Head of caudate nucleus (tissue), 42 donors: ENCODE measurements at regions not wholly inside any gene's neighbourhood (a gene's known extent, or its start where the extent isn't known, plus 50 kb on each side); places are given as distances from the start of the nearest gene placed in this dataset.
A peak's percentile ranks its signal among the peaks of the same experiment; 100 is the strongest.

Experiments used
- DNase-seq, 42 donors: peaks; one replicate each; pipeline versions ENCODE4 v3.0.0 to v3.0.0-alpha.2; 2020 to 2021; ENCODE audit warnings: mixed read lengths in 7 of 42
- intact Hi-C: fragments of 100-400 bp; cut with DNase I; formaldehyde crosslinking; loops from one replicate; pipeline ENCODE4 v1.15.0; 2022

GRCh38 chr12:90253674-90254181 is 545.1 kb upstream of the ATP2B1 start:
- intact Hi-C loops: no loop called here
- peak in 37 of 42 donors; percentile 3 to 71 (median 21) for DNase-seq

GRCh38 chr12:90253136-90253535 is 544.5 kb upstream of the ATP2B1 start:
- DNase-seq: no peak
- intact Hi-C loops: no loop called here

- peak in 1 of 42 donors; percentile 3 for DNase-seq
- intact Hi-C loops: no loop called here
These were observed 542.1 kb upstream of the ATP2B1 start for GRCh38 chr12:90250766-90251165.

- intact Hi-C loops: no loop called here
- DNase-seq: no peak
These were observed 541.4 kb upstream of the ATP2B1 start for GRCh38 chr12:90250042-90250441.

- intact Hi-C loops: no loop called here
- DNase-seq: no peak
These were observed 538.0 kb upstream of the ATP2B1 start for GRCh38 chr12:90246688-90247087.

GRCh38 chr12:90245391-90245790 is 536.8 kb upstream of the ATP2B1 start:
- peak in 33 of 42 donors; percentile 2 to 49 (median 18) for DNase-seq
- intact Hi-C loops: no loop called here

- intact Hi-C loops: no loop called here
- DNase-seq: no peak
These were observed 535.6 kb upstream of the ATP2B1 start for GRCh38 chr12:90244232-90244631.

- no peak for DNase-seq
- intact Hi-C loops: no loop called here
These were observed 534.6 kb upstream of the ATP2B1 start for GRCh38 chr12:90243211-90243610.

GRCh38 chr12:90239732-90240260 is 531.2 kb upstream of the ATP2B1 start:
- intact Hi-C loops: no loop called here
- DNase-seq: no peak

GRCh38 chr12:90238663-90239271 is 530.1 kb upstream of the ATP2B1 start:
- intact Hi-C loops: no loop called here
- DNase-seq: no peak

- DNase-seq: no peak
- intact Hi-C loops: no loop called here
These were observed 529.2 kb upstream of the ATP2B1 start for GRCh38 chr12:90237841-90238240.

- intact Hi-C loops: no loop called here
- DNase-seq: no peak
These were observed 527.0 kb upstream of the ATP2B1 start for GRCh38 chr12:90235642-90236041.

- no peak for DNase-seq
- intact Hi-C loops: no loop called here
These were observed 525.8 kb upstream of the ATP2B1 start for GRCh38 chr12:90234472-90234871.

- no peak for DNase-seq
- intact Hi-C loops: no loop called here
These were observed 524.8 kb upstream of the ATP2B1 start for GRCh38 chr12:90233168-90234100.

- no peak for DNase-seq
- intact Hi-C loops: no loop called here
These were observed 521.0 kb upstream of the ATP2B1 start for GRCh38 chr12:90229407-90230170.

- no peak for DNase-seq
- intact Hi-C loops: no loop called here
These were observed 517.6 kb upstream of the ATP2B1 start for GRCh38 chr12:90226211-90226610.

GRCh38 chr12:90216815-90217214 is 508.2 kb upstream of the ATP2B1 start:
- intact Hi-C loops: no loop called here
- peak in 1 of 42 donors; percentile 11 for DNase-seq

GRCh38 chr12:90216020-90216552 is 507.4 kb upstream of the ATP2B1 start:
- intact Hi-C loops: no loop called here
- no peak for DNase-seq

GRCh38 chr12:90211017-90211416 is 502.4 kb upstream of the ATP2B1 start:
- DNase-seq: no peak
- intact Hi-C loops: no loop called here
